Trophoblast cell (in vitro differentiated cells and primary cell): ENCODE measurements at regions not wholly inside any gene's neighbourhood (a gene's known extent, or its start where the extent isn't known, plus 50 kb on each side); places are given as distances from the start of the nearest gene placed in this dataset.
"Not testable (repeated sequence)": the region's sequence is repeated elsewhere in the genome, so short reads cannot be mapped to it uniquely, and the experiment has no call there.

Experiments used
- DNase-seq, 2 donors: peaks; one replicate each; pipeline ENCODE4 v3.0.0-alpha.2; 2016
- H2AFZ ChIP-seq: 2 replicates; pipeline ENCODE4 v1.6.1; 2013; ENCODE audit warnings: low read length, moderate library complexity, mild to moderate bottlenecking; ENCODE audit not compliant: insufficient read depth, poor library complexity
- H2AK5ac ChIP-seq: 2 replicates; pipeline ENCODE4 v1.6.1; 2013; ENCODE audit warnings: mild to moderate bottlenecking, low read length
- H2BK120ac ChIP-seq: 2 replicates; pipeline ENCODE4 v1.6.1; 2013; ENCODE audit warnings: low read length, mild to moderate bottlenecking, moderate library complexity; ENCODE audit not compliant: insufficient read depth, poor library complexity
- H2BK12ac ChIP-seq: 2 replicates; pipeline ENCODE4 v1.6.1; 2013; ENCODE audit warnings: mild to moderate bottlenecking, low read length, moderate library complexity
- H2BK5ac ChIP-seq: 2 replicates; pipeline ENCODE4 v1.6.1; 2013; ENCODE audit warnings: low read length, low read depth, moderate library complexity, mild to moderate bottlenecking; ENCODE audit not compliant: poor library complexity
- H3K14ac ChIP-seq: 2 replicates; pipeline ENCODE4 v1.6.1; 2013; ENCODE audit warnings: mild to moderate bottlenecking, low read length
- H3K18ac ChIP-seq: 2 replicates; pipeline ENCODE4 v1.6.1; 2013; ENCODE audit warnings: mild to moderate bottlenecking, low read length
- H3K23ac ChIP-seq: 2 replicates; pipeline ENCODE4 v1.6.1; 2013; ENCODE audit warnings: low read length
- H3K27ac ChIP-seq: 2 replicates; pipeline ENCODE4 v1.5.1; 2013; ENCODE audit warnings: low read depth, mild to moderate bottlenecking, inconsistent platforms, low read length, moderate library complexity
- H3K27me3 ChIP-seq: 2 replicates; pipeline ENCODE4 v1.6.1; 2013; ENCODE audit warnings: inconsistent platforms, mild to moderate bottlenecking, low read length, moderate library complexity; ENCODE audit not compliant: insufficient read depth
- H3K36me3 ChIP-seq, 2 experiments: 1 replicate in 1 of 2; 2 replicates in 1 of 2; pipeline ENCODE4 v1.6.1; 2013; ENCODE audit warnings: low read length in 2 of 2, mild to moderate bottlenecking in 2 of 2, moderate library complexity in 1 of 2; ENCODE audit not compliant: insufficient read depth in 2 of 2, control insufficient read depth in 1 of 2
- H3K4ac ChIP-seq: 2 replicates; pipeline ENCODE4 v1.6.1; 2013; ENCODE audit warnings: low read depth, mild to moderate bottlenecking, low read length, moderate library complexity
- H3K4me1 ChIP-seq, 2 experiments: 1 replicate in 1 of 2; 2 replicates in 1 of 2; pipeline ENCODE4 v1.6.1; 2013; ENCODE audit warnings: low read length in 2 of 2, mild to moderate bottlenecking in 2 of 2, moderate library complexity in 1 of 2; ENCODE audit not compliant: insufficient read depth in 2 of 2, control insufficient read depth in 1 of 2
- H3K4me2 ChIP-seq: 2 replicates; pipeline ENCODE4 v1.6.1; 2013; ENCODE audit warnings: inconsistent platforms, mild to moderate bottlenecking, low read length, moderate library complexity
- H3K4me3 ChIP-seq: 2 replicates; pipeline ENCODE4 v1.5.1; 2013; ENCODE audit warnings: mild to moderate bottlenecking, low read depth, low read length, inconsistent platforms
- H3K79me1 ChIP-seq: one replicate; pipeline ENCODE4 v1.6.1; 2013; ENCODE audit warnings: low read length
- H3K79me2 ChIP-seq: 2 replicates; pipeline ENCODE4 v1.6.1; 2013; ENCODE audit warnings: low read length, mild to moderate bottlenecking; ENCODE audit not compliant: control insufficient read depth, insufficient read depth, poor library complexity
- H3K9ac ChIP-seq: 2 replicates; pipeline ENCODE4 v1.6.1; 2013; ENCODE audit warnings: mild to moderate bottlenecking, low read length
- H3K9me3 ChIP-seq: 2 replicates; pipeline ENCODE4 v1.6.1; 2013; ENCODE audit warnings: low read depth, mild to moderate bottlenecking, control low read depth, inconsistent platforms, low read length; ENCODE audit not compliant: insufficient read depth
- H4K12ac ChIP-seq: 2 replicates; pipeline ENCODE4 v1.6.1; 2013; ENCODE audit warnings: low read depth, mild to moderate bottlenecking, low read length, moderate library complexity
- H4K8ac ChIP-seq: 2 replicates; pipeline ENCODE4 v1.6.1; 2013; ENCODE audit warnings: low read depth, mild to moderate bottlenecking, low read length, moderate library complexity
- H4K91ac ChIP-seq: one replicate; pipeline ENCODE4 v1.6.1; 2013; ENCODE audit warnings: low read depth, mild to moderate bottlenecking, low read length, moderate library complexity
- WGBS: extraction: QIAGEN DNeasy Blood & Tissue Kit; methylation state at CpG from one replicate; pipeline ENCODE4 v1.1.7; 2013; ENCODE audit warnings: missing lambda C conversion rate; ENCODE audit not compliant: insufficient read length, insufficient coverage; ENCODE audit errors: extremely low coverage; 5-methylcytosine and 5-hydroxymethylcytosine counted together

GRCh38 chr19:29001141-29001581 is 211.8 kb downstream of the UQCRFS1 start:
- WGBS: no CpG with 5 or more reads among the region's 7 CpGs
- Histone ChIP-seq H3K27me3 (no peaks in the 10 kb centered on the region), H3K79me2 (no peaks in the 10 kb centered on the region), H3K27ac (no peak overlapping the region), H3K9me3 (peaks cover 11% of the 10 kb centered on the region), H3K23ac (no peak overlapping the region), H2AK5ac (no peak overlapping the region), H3K14ac (no peak overlapping the region), H2BK120ac (no peak overlapping the region), H3K79me1 (no peaks in the 10 kb centered on the region), H2BK5ac (no peak overlapping the region), H3K4me1 (no peaks in the 10 kb centered on the region), H3K4me3 (no peak overlapping the region), H4K12ac (no peak overlapping the region), H2BK12ac (no peak overlapping the region), H3K4me2 (no peak overlapping the region), H2AFZ (no peak overlapping the region), H3K18ac (no peak overlapping the region), H3K4ac (no peak overlapping the region), H4K8ac (no peak overlapping the region), H3K36me3 (no peaks in the 10 kb centered on the region), H3K9ac (no peak overlapping the region), H4K91ac (no peak overlapping the region)
- peak; percentile 83 to 88 for DNase-seq

DNA sequence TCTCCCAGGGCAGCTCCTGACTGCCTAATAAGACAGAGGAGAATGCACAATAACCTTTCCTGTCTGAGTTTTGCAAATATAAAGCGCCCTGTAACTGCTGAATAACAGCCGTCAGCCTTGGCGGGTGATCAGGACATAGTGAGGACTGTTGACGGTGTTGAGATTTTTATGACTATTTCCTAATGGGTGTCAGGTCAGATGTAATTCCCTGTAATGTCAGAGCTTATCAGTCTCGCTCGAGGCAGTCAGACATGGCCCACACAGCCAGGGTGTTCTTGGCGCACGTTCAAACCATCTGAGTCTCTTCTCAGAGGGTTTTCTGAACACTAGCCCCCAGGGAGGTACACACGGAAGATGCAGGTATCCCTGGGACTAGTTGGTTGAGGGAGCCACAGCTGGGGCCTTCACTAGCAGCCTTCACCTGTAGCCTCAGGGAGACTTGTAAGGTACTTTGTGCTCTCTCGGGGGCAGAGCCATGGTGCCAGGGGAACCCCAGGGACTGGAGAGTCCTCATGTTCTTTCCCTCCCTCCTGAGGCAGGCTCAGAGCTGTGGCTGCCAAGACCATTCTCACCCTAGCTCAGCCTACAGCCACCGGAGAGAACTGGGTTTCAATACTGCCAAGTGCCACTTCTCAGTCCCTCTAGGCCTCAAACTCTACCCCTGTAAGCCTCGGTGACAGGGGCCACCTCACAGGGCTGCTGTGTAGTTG is 213.1 kb downstream of the UQCRFS1 start:
- no peak overlapping the region for H2AK5ac ChIP-seq
- H3K23ac ChIP-seq: no peak overlapping the region
- H3K4me1 ChIP-seq: no peaks in the 10 kb centered on the region
- no peak overlapping the region for H3K4me3 ChIP-seq
- H3K27ac ChIP-seq: no peak overlapping the region
- H4K12ac ChIP-seq: no peak overlapping the region
- no peak overlapping the region for H3K4ac ChIP-seq
- no peak overlapping the region for H4K8ac ChIP-seq
- H3K9me3 ChIP-seq: peaks cover 14% of the 10 kb centered on the region
- no peaks in the 10 kb centered on the region for H3K79me1 ChIP-seq
- no peaks in the 10 kb centered on the region for H3K27me3 ChIP-seq
- no peak overlapping the region for H4K91ac ChIP-seq
- no peak overlapping the region for H3K14ac ChIP-seq
- no peak overlapping the region for H3K18ac ChIP-seq
- no peak overlapping the region for H2BK120ac ChIP-seq
- H3K36me3 ChIP-seq: no peaks in the 10 kb centered on the region
- H3K79me2 ChIP-seq: no peaks in the 10 kb centered on the region
- no CpG with 5 or more reads among the region's 12 CpGs for WGBS
- no peak overlapping the region for H3K4me2 ChIP-seq
- no peak overlapping the region for H2BK12ac ChIP-seq
- peak overlapping the region; percentile 3 for H3K9ac ChIP-seq
- DNase-seq: peak; percentile 91 to 93
- H2BK5ac ChIP-seq: no peak overlapping the region
- no peak overlapping the region for H2AFZ ChIP-seq

DNA sequence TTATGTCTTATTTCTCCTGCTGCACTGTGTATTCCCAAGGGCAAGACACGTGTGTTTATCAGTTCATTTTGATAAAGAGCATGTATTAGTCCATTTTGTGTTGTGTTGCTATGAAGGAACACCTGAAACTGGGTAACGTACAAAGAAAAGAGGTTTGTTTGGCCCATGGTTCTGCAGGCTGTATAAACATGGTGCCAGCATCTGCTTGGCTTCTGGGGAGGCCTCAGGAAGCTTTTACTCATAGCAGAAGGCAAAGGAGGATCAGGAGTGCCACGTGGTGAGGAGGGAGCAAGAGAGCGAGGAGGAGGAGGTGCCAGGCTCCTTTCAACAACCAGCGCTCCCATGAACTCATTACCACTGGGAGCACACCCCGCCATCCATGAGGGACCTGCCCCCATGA is 214.0 kb downstream of the UQCRFS1 start:
- Histone ChIP-seq H4K91ac (no peak overlapping the region), H4K8ac (no peak overlapping the region), H2BK120ac (no peak overlapping the region), H3K27me3 (no peaks in the 10 kb centered on the region), H3K9me3 (peaks cover 17% of the 10 kb centered on the region), H3K14ac (no peak overlapping the region), H2BK12ac (no peak overlapping the region), H3K27ac (no peak overlapping the region), H3K23ac (no peak overlapping the region), H2BK5ac (no peak overlapping the region), H3K79me2 (no peaks in the 10 kb centered on the region), H3K4ac (no peak overlapping the region), H3K79me1 (no peaks in the 10 kb centered on the region), H3K9ac (no peak overlapping the region), H4K12ac (no peak overlapping the region), H3K4me2 (no peak overlapping the region), H3K4me1 (no peaks in the 10 kb centered on the region), H2AK5ac (no peak overlapping the region), H3K4me3 (no peak overlapping the region), H3K18ac (no peak overlapping the region), H3K36me3 (no peaks in the 10 kb centered on the region), H2AFZ (no peak overlapping the region)
- no peak for DNase-seq
- WGBS: no CpG with 5 or more reads among the region's 6 CpGs

DNA sequence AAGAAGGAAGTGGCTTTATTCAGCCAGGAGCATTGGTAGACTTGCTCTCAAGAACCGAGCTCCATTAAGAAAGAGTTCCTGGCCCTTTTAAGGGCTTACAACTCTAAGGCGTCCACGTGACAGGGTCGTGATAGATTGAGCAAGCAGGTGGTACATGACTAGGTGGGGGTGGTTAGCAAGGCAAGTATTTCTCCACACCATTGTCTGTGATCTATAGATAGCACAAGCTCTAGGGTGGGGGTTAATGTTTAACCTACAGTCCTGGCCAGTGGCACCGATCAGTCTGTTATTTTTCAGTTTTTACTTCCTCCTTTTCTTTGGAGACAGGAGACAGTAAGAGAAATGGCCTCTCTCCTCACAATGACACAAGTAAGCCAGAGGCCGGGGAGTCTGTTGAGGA is 215.1 kb downstream of the UQCRFS1 start:
- H3K79me1 ChIP-seq, H4K91ac ChIP-seq, H2BK120ac ChIP-seq, H3K4ac ChIP-seq, H2BK12ac ChIP-seq, H2AK5ac ChIP-seq, H3K79me2 ChIP-seq, H4K8ac ChIP-seq, H3K27ac ChIP-seq, H3K9ac ChIP-seq, H2BK5ac ChIP-seq, DNase-seq, H3K4me2 ChIP-seq, H3K27me3 ChIP-seq, H3K4me1 ChIP-seq, H2AFZ ChIP-seq, H3K4me3 ChIP-seq, H4K12ac ChIP-seq, H3K14ac ChIP-seq, H3K18ac ChIP-seq, H3K36me3 ChIP-seq, H3K23ac ChIP-seq: not testable (repeated sequence)
- H3K9me3 ChIP-seq: peaks cover 19% of the 10 kb centered on the region
- no CpG with 5 or more reads among the region's 6 CpGs for WGBS
